Sigmoid colon (tissue), 6 donors: ENCODE measurements at regions not wholly inside any gene's neighbourhood (a gene's known extent, or its start where the extent isn't known, plus 50 kb on each side); places are given as distances from the start of the nearest gene placed in this dataset.

ENCODE experiments used
- DNase-seq: peaks from one replicate; pipeline ENCODE4 v3.0.0-alpha.2; 2019
- H3K27ac ChIP-seq, 4 donors: fragments of 200-600 bp; sonication (generic); one replicate each; pipeline ENCODE4 v1.5.1; 2016 to 2019; ENCODE audit warnings: mild to moderate bottlenecking in 1 of 4
- H3K27me3 ChIP-seq, 3 donors: fragments of 200-600 bp; sonication (generic); one replicate each; pipeline ENCODE4 v1.5.1; 2019; ENCODE audit warnings: mild to moderate bottlenecking in 1 of 3
- H3K36me3 ChIP-seq, 4 donors: fragments of 200-600 bp; sonication (generic); one replicate each; pipeline ENCODE4 v1.5.1; 2016 to 2019
- H3K4me1 ChIP-seq, 4 donors: fragments of 200-600 bp; sonication (generic); one replicate each; pipeline ENCODE4 v1.5.1; 2017 to 2019
- H3K4me3 ChIP-seq, 4 donors: fragments of 200-600 bp; sonication (generic); one replicate each; pipeline ENCODE4 v1.5.1; 2017 to 2019; ENCODE audit warnings: mild to moderate bottlenecking in 2 of 4, moderate library complexity in 1 of 4
- H3K9me3 ChIP-seq, 4 donors: fragments of 200-600 bp in 3 of 4; sonication (generic) in 3 of 4; one replicate each; pipeline versions ENCODE4 v1.5.1 to v1.6.1; 2013 to 2019
- CTCF ChIP-seq, 4 experiments: fragments of 450-650 bp in 3 of 4; fragments of 200-600 bp in 1 of 4; IDR thresholded peaks; one replicate each; pipeline ENCODE4 v1.5.1; 2016 to 2019; ENCODE audit warnings: antibody characterized with exemption in 4 of 4, mild to moderate bottlenecking in 3 of 4, moderate library complexity in 2 of 4
- EP300 ChIP-seq, 4 donors: sonication (generic); formaldehyde crosslinking; IDR thresholded peaks; one replicate each; pipeline ENCODE4 v1.6.1; 2017; ENCODE audit warnings: antibody characterized with exemption in 4 of 4
- POLR2A ChIP-seq, 2 donors: fragments of 450-650 bp; IDR thresholded peaks; one replicate each; pipeline ENCODE4 v1.6.1; 2016; ENCODE audit warnings: antibody characterized with exemption in 2 of 2, mild to moderate bottlenecking in 2 of 2, moderate library complexity in 2 of 2
- POLR2AphosphoS5 ChIP-seq, 4 donors: sonication (generic); formaldehyde crosslinking; IDR thresholded peaks; one replicate each; pipeline ENCODE4 v1.6.1; 2017; ENCODE audit warnings: antibody characterized with exemption in 4 of 4
- WGBS, 2 donors: extraction: QIAGEN DNeasy Blood & Tissue Kit; methylation state at CpG; one replicate each; pipeline ENCODE4 v1.1.7; 2013; 5-methylcytosine and 5-hydroxymethylcytosine counted together
- intact Hi-C: fragments of 100-400 bp; cut with DNase I; formaldehyde crosslinking; loops from one replicate; pipeline ENCODE4 v1.15.1; 2023
- donor health status: healthy with polysubstance abuse.
- donor health status: healthy.

GRCh38 chr21:33971492-33972013 lies 55.9 kb upstream of the ATP5PO start:
- Histone ChIP-seq H3K27ac (no peak overlapping the region), H3K36me3 (no peaks in the 10 kb centered on the region), H3K27me3 (no peaks in the 10 kb centered on the region), H3K4me1 (peaks cover 0 to 13% (median 3%) of the 10 kb centered on the region in 4 donors), H3K9me3 (no peaks in the 10 kb centered on the region), H3K4me3 (no peak overlapping the region)
- DNase-seq, result no peak
- TF ChIP-seq POLR2A (IDR thresholded peaks at IDR 0.05) (no peak), POLR2AphosphoS5 (IDR thresholded peaks at IDR 0.05) (no peak), EP300 (IDR thresholded peaks at IDR 0.05) (no peak), CTCF (IDR thresholded peaks at IDR 0.05) (no peak)
- intact Hi-C loops, result no loop called here
- WGBS, 2 donors, result 17 to 66% methylated on average over 7 of the region's 7 CpGs

GRCh38 chr21:33969581-33969980 lies 54.0 kb upstream of the ATP5PO start:
- intact Hi-C loops, result no loop called here

GRCh38 chr21:33968995-33969348 lies 53.4 kb upstream of the ATP5PO start:
- Histone ChIP-seq H3K36me3 (no peaks in the 10 kb centered on the region), H3K27ac (peak overlapping the region in 2 of 4 donors; percentile 24 to 29), H3K9me3 (no peaks in the 10 kb centered on the region), H3K27me3 (no peaks in the 10 kb centered on the region), H3K4me1 (no peaks in the 10 kb centered on the region), H3K4me3 (no peak overlapping the region)
- intact Hi-C loops, result no loop called here
- no peak for TF ChIP-seq CTCF (IDR thresholded peaks at IDR 0.05)
- no peak for TF ChIP-seq EP300 (IDR thresholded peaks at IDR 0.05)
- no peak for TF ChIP-seq POLR2A (IDR thresholded peaks at IDR 0.05)
- TF ChIP-seq POLR2AphosphoS5 (IDR thresholded peaks at IDR 0.05), result no peak
- no peak for DNase-seq
- 81 to 84% methylated on average over 4 of the region's 4 CpGs for WGBS, 2 donors

More at GRCh38 chr21:33969581-33969980, 54.0 kb upstream of the ATP5PO start:
- WGBS, 2 donors, result 44 to 86% methylated on average over 3 of the region's 3 CpGs
- TF ChIP-seq EP300 (IDR thresholded peaks at IDR 0.05), result no peak
- TF ChIP-seq CTCF (IDR thresholded peaks at IDR 0.05), result no peak
- no peak for TF ChIP-seq POLR2A (IDR thresholded peaks at IDR 0.05)
- TF ChIP-seq POLR2AphosphoS5 (IDR thresholded peaks at IDR 0.05), result no peak
- H3K4me1 ChIP-seq, result no peaks in the 10 kb centered on the region
- H3K27me3 ChIP-seq, result no peaks in the 10 kb centered on the region
- peak overlapping the region in 1 of 4 donors; percentile 29 for H3K27ac ChIP-seq
- no peak for DNase-seq
- H3K36me3 ChIP-seq, result no peaks in the 10 kb centered on the region
- H3K4me3 ChIP-seq, result no peak overlapping the region
- no peaks in the 10 kb centered on the region for H3K9me3 ChIP-seq

GRCh38 chr21:33968080-33968994 lies 52.7 kb upstream of the ATP5PO start:
- H3K36me3 ChIP-seq, result no peaks in the 10 kb centered on the region
- H3K4me3 ChIP-seq, result no peak overlapping the region
- no peaks in the 10 kb centered on the region for H3K4me1 ChIP-seq
- peak overlapping the region in 2 of 4 donors; percentile 24 to 49 for H3K27ac ChIP-seq
- H3K27me3 ChIP-seq, result no peaks in the 10 kb centered on the region
- no peak for TF ChIP-seq EP300 (IDR thresholded peaks at IDR 0.05)
- TF ChIP-seq POLR2AphosphoS5 (IDR thresholded peaks at IDR 0.05), result no peak
- no peak for TF ChIP-seq CTCF (IDR thresholded peaks at IDR 0.05)
- no peak for TF ChIP-seq POLR2A (IDR thresholded peaks at IDR 0.05)
- no peaks in the 10 kb centered on the region for H3K9me3 ChIP-seq
- intact Hi-C loops, result no loop called here
- DNase-seq, result no peak
- WGBS, 2 donors, result 53 to 69% methylated on average over 5 of the region's 5 CpGs
